Nephron (organoid): ENCODE measurements at regions not wholly inside any gene's neighbourhood (a gene's known extent, or its start where the extent isn't known, plus 50 kb on each side); places are given as distances from the start of the nearest gene placed in this dataset.

ENCODE experiments used
- H3K27ac Mint-ChIP-seq, 3 experiments: 2 replicates each; pipeline ENCODE4 v1.8.0; 2020; ENCODE audit warnings: mixed read lengths in 3 of 3, mild to moderate bottlenecking in 2 of 3, moderate library complexity in 1 of 3
- H3K27me3 Mint-ChIP-seq: 2 replicates; pipeline ENCODE4 v1.8.0; 2021; ENCODE audit warnings: low read depth, mild to moderate bottlenecking, moderate library complexity, mixed read lengths
- H3K36me3 Mint-ChIP-seq: 2 replicates; pipeline ENCODE4 v1.8.0; 2020; ENCODE audit warnings: low read depth, mixed read lengths
- H3K4me1 Mint-ChIP-seq: 2 replicates; pipeline ENCODE4 v1.8.0; 2020; ENCODE audit warnings: mixed read lengths
- H3K4me3 Mint-ChIP-seq, 3 experiments: 2 replicates each; pipeline ENCODE4 v1.8.0; 2020; ENCODE audit warnings: mild to moderate bottlenecking in 3 of 3, mixed read lengths in 3 of 3, moderate library complexity in 2 of 3
- H3K9me3 Mint-ChIP-seq: 2 replicates; pipeline ENCODE4 v1.8.0; 2020; ENCODE audit warnings: mixed read lengths
- TF ChIP-seq, protein P1 (sequence below), 3 experiments: fragments of 200-600 bp; sonication (generic); IDR thresholded peaks; one replicate each; pipeline ENCODE4 v1.5.0; 2021; ENCODE audit warnings: antibody characterized with exemption in 3 of 3; ENCODE audit not compliant: unreplicated experiment in 3 of 3

DNA sequence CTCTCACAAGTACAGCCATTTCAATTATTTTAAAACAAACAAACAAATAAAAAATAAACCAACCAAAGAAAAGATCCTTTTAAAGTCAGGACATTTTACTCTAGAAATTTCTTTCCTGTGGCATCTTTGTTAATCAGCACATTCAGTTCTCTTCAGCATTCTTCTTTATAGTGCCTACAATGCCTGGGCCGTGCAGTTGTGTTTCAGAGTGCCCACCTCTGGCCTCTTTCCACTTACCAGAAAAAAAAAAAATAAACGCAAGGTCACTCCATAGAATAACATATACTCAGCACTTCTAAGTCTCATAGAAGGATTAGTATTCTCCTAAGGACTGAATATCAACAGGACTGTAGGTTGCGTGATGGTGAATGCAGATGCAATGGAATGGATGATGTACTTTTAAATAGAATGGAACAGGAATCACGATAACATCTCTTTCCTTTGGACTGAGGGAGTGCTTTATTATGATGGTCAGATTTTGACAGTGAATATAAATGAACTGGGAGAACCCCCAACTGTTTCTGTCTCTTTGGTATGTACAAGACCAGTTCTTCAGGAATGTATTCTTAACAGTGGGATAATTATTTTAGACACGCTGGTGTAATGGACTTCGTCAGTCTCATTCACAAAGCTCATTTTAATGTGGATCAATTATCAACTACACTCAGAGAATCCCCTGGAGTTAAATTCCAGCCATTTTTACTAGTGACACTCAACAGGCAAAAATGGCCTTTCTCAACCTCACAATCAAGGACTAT, 125.0 kb upstream of the NBEA start:
- H3K4me1 Mint-ChIP-seq = peaks cover 23% of the 10 kb centered on the region
- peaks cover 18% of the 10 kb centered on the region for H3K9me3 Mint-ChIP-seq
- H3K27me3 Mint-ChIP-seq = peaks cover 6% of the 10 kb centered on the region
- no peak overlapping the region for H3K4me3 Mint-ChIP-seq
- TF ChIP-seq, protein P1, sequence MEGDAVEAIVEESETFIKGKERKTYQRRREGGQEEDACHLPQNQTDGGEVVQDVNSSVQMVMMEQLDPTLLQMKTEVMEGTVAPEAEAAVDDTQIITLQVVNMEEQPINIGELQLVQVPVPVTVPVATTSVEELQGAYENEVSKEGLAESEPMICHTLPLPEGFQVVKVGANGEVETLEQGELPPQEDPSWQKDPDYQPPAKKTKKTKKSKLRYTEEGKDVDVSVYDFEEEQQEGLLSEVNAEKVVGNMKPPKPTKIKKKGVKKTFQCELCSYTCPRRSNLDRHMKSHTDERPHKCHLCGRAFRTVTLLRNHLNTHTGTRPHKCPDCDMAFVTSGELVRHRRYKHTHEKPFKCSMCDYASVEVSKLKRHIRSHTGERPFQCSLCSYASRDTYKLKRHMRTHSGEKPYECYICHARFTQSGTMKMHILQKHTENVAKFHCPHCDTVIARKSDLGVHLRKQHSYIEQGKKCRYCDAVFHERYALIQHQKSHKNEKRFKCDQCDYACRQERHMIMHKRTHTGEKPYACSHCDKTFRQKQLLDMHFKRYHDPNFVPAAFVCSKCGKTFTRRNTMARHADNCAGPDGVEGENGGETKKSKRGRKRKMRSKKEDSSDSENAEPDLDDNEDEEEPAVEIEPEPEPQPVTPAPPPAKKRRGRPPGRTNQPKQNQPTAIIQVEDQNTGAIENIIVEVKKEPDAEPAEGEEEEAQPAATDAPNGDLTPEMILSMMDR (IDR thresholded peaks at IDR 0.05; ENCODE audit: unreplicated experiment in 3 of 3) = no peak
- H3K36me3 Mint-ChIP-seq = no peaks in the 10 kb centered on the region
- peak overlapping the region; percentile 79 to 88 (median 83) for H3K27ac Mint-ChIP-seq

DNA sequence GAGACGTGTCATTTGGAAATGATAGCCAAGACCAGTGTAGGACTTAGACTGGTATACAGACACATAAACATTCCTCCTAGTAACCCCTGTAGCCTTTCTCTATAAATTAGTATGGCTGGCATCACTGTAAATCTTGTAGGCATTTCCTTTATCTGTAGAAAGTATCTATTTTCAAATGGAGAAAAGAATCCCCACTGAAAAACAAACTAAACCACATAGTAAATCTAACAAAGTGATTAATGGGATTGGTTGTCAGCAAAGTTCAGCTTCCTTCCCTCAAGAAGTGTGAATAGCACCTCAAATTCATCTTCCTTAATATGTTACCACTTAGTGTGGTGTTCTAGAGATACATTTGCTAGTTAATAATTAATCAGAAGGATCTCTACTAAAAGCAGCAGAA, 119.4 kb upstream of the NBEA start:
- Mint-ChIP-seq H3K27me3 (peaks cover 6% of the 10 kb centered on the region), H3K4me3 (no peak overlapping the region), H3K4me1 (peaks cover under 1% of the 10 kb centered on the region), H3K9me3 (no peaks in the 10 kb centered on the region), H3K27ac (no peak overlapping the region), H3K36me3 (no peaks in the 10 kb centered on the region)
- TF ChIP-seq, protein P1 (IDR thresholded peaks at IDR 0.05; ENCODE audit: unreplicated experiment in 3 of 3) = no peak

DNA sequence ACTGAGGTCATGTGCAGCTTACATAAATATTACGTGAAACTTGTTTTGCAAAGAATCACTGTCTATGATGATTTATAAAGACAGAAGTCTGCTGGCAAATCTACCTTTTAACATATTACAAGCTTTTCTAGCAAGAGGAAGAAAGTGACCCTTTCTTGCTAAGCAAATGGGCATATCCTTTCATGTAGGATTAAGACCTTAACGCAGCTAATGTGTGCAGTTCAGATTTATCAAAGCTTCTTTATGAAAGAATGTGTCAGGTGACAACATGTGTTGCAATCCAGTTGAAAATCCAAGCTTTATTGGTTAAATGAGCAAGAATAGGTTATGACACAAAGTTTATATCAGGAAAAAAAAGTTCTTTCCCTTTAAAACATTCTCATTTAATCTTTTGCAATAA, 115.6 kb upstream of the NBEA start:
- no peaks in the 10 kb centered on the region for H3K36me3 Mint-ChIP-seq
- no peaks in the 10 kb centered on the region for H3K9me3 Mint-ChIP-seq
- no peak overlapping the region for H3K4me3 Mint-ChIP-seq
- peaks cover 4% of the 10 kb centered on the region for H3K27me3 Mint-ChIP-seq
- TF ChIP-seq, protein P1 (IDR thresholded peaks at IDR 0.05; ENCODE audit: unreplicated experiment in 3 of 3) = no peak
- H3K27ac Mint-ChIP-seq = no peak overlapping the region
- H3K4me1 Mint-ChIP-seq = no peaks in the 10 kb centered on the region

DNA sequence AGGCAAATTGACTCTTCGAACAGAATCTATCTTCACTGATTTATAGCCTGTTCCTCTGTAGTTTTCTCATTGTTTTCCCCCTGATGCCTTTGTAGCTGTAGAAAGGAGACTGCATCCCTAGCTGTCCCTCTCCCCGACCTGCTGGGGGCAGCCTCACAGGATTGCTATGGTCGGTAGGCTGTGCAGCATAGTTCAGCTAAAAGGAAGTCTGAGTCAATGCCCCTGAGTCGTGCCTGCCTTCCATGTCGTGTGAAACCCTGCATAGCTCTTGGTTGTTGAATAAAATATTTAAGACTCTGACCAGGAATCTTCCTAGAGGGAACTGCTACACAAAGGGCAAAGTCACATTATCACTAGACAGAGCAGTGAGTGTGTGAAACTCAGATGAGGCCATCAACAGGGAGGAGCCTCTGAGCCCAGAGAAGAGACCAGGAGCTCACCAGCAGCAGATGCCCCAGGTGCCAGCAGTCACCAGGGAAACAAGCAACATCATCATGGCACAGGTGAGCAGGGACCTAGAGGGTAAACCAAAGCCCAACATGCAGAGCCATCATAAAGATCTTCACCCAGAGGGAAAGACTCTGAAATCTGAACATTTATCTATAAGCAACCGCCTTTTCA, 108.4 kb upstream of the NBEA start:
- Mint-ChIP-seq H3K4me1 (no peaks in the 10 kb centered on the region), H3K36me3 (peaks cover 4% of the 10 kb centered on the region), H3K4me3 (no peak overlapping the region), H3K27ac (no peak overlapping the region), H3K9me3 (peaks cover 26% of the 10 kb centered on the region), H3K27me3 (peaks cover 4% of the 10 kb centered on the region)
- TF ChIP-seq, protein P1 (IDR thresholded peaks at IDR 0.05; ENCODE audit: unreplicated experiment in 3 of 3) = no peak

DNA sequence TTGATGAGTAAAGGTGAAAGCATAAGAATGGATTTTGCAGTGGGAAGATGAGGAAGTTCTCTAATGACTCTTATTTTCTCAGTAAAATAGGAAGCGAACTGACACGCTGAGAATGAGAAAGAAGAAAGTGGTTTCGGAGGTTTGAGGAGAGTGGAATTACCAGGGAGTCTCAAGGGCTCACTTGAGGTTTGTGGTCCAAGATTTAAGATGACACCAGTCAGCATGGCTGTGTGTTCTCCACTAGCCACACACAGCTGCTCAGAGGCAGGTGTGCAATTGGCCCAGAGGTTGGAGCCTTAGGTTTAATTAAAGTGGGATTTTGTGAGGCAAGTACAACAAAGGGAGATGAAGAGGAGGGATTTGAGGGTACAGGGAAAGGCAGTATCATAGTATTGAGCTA, 99.6 kb upstream of the NBEA start:
- TF ChIP-seq, protein P1 (IDR thresholded peaks at IDR 0.05; ENCODE audit: unreplicated experiment in 3 of 3) = no peak
- H3K9me3 Mint-ChIP-seq = peaks cover 4% of the 10 kb centered on the region
- no peak overlapping the region for H3K27ac Mint-ChIP-seq
- no peak overlapping the region for H3K4me3 Mint-ChIP-seq
- H3K4me1 Mint-ChIP-seq = peaks cover 6% of the 10 kb centered on the region
- no peaks in the 10 kb centered on the region for H3K36me3 Mint-ChIP-seq
- H3K27me3 Mint-ChIP-seq = no peaks in the 10 kb centered on the region

DNA sequence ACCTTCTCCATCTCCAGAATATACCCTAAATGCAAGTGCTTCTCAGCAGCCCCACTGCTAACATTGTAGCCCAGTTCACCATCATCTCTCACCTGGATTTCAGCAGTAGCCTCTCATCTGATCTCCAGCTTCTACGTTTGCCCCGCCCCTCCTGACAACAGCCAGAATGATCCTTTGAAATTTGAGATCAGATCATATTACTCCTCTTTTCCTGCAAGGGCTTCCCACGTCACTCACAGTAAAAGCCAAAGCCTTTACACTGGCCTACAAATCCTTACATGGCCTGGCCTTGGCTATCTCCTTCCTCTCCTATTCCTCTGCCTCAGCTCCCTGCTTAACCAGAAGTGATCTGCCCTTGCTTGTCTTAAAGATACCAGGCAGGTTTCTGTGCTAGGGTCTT, 94.3 kb upstream of the NBEA start:
- Mint-ChIP-seq H3K27me3 (no peaks in the 10 kb centered on the region), H3K36me3 (no peaks in the 10 kb centered on the region), H3K4me3 (no peak overlapping the region), H3K27ac (no peak overlapping the region), H3K4me1 (peaks cover 6% of the 10 kb centered on the region), H3K9me3 (no peaks in the 10 kb centered on the region)
- TF ChIP-seq, protein P1 (IDR thresholded peaks at IDR 0.05; ENCODE audit: unreplicated experiment in 3 of 3) = no peak
